SH-SY5Y (cell line): ENCODE measurements at regions not wholly inside any gene's neighbourhood (a gene's known extent, or its start where the extent isn't known, plus 50 kb on each side); places are given as distances from the start of the nearest gene placed in this dataset.

ENCODE experiments used
- GATA2 ChIP-seq: IDR thresholded peaks from 2 replicates; pipeline ENCODE4 v1.6.1; 2011; ENCODE audit warnings: mild to moderate bottlenecking, low read depth, low read length
- GATA3 ChIP-seq: IDR thresholded peaks from 2 replicates; pipeline ENCODE4 v1.6.1; 2011; ENCODE audit warnings: low read depth, mild to moderate bottlenecking, low read length, moderate library complexity

- no peak for TF ChIP-seq GATA3
- TF ChIP-seq GATA2, result no peak
Measured at GRCh38 chr2:234291765-234292204, 205.1 kb downstream of the ARL4C start.
